GM20000 (cell line): ENCODE measurements at regions not wholly inside any gene's neighbourhood (a gene's known extent, or its start where the extent isn't known, plus 50 kb on each side); places are given as distances from the start of the nearest gene placed in this dataset.

ENCODE experiments used
- DNase-seq: peaks from one replicate; pipeline ENCODE4 v3.0.0; 2012; ENCODE audit warnings: low spot score
- TF ChIP-seq, protein P1 (sequence below): IDR thresholded peaks from 2 replicates; pipeline ENCODE4 v1.5.1; 2012; ENCODE audit warnings: mild to moderate bottlenecking, control low read depth; ENCODE audit errors: extremely low read depth, missing control alignments

DNA sequence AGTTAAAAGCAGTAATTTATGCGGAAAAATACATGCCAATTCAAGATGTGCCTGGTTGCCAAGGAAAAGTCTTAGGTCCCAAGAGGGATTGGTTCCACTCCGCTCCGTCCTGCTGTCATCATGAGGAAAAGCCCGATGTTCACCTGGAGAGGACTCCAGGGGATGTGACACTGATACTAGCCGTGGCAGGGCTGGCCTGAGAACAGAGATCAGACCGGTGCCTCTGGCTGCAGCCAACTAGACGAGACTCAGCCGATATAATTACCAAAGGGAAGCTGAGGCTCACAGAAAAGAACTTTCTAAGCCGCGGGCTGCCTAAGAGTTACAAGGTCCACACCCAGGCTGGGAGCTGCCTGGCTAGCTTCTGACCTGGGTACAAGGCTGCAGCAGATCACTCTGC, 81.3 kb upstream of the UNC5B start:
- TF ChIP-seq, protein P1, sequence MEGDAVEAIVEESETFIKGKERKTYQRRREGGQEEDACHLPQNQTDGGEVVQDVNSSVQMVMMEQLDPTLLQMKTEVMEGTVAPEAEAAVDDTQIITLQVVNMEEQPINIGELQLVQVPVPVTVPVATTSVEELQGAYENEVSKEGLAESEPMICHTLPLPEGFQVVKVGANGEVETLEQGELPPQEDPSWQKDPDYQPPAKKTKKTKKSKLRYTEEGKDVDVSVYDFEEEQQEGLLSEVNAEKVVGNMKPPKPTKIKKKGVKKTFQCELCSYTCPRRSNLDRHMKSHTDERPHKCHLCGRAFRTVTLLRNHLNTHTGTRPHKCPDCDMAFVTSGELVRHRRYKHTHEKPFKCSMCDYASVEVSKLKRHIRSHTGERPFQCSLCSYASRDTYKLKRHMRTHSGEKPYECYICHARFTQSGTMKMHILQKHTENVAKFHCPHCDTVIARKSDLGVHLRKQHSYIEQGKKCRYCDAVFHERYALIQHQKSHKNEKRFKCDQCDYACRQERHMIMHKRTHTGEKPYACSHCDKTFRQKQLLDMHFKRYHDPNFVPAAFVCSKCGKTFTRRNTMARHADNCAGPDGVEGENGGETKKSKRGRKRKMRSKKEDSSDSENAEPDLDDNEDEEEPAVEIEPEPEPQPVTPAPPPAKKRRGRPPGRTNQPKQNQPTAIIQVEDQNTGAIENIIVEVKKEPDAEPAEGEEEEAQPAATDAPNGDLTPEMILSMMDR, result no peak
- DNase-seq, result no peak

DNA sequence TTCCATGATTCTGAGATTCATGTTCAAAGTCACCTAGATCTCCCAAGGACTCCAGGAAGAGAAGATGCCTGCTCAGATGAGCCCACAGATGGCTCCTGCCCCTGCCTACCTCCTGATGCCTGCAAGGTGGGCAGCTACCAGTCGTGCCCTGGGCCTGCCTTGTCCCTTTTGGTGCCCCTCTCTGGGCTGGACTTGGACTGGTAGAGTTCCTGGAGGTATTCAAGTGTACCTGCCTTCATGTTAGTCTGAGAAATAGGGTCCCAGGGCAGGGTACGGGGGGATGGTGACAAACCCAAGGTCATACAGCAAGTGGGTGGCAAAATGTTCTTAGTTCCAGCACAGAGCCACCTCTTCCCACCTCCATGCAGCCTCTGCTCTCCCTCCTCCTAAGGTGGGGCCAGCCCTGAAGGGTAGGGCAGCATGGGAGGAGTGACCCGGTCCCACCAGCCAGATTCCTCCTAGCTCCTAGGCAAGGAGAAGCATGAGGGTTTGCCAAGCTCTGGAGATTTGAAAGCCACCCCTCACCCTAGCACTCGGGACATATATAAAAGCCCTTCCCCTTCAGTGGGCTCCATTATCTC, 80.8 kb upstream of the UNC5B start:
- no peak for DNase-seq
- TF ChIP-seq, protein P1, result no peak

DNA sequence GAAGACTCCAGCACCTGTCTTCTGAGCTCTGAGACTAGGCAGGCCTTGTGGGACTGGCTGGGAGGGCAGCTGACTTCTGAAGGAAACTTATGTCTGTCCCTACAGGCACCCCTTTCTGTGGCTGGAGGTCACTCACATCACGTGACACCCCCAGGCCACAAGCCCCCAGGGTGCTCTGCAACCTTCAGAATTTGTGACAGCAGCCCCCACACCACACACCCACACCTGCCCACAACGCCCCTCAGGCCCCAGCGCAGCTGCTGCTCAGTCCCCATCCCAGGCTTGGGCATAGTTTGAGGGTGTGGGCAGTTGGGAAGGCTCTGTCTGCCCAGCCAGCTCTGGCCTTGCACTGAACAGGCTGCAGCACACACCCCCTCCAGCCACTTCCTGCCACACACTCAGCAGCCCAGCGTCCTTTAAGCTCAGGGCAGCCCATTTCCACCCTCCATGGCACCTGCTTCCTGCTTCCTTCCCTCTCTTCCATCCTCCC, 80.0 kb upstream of the UNC5B start:
- DNase-seq, result no peak
- TF ChIP-seq, protein P1, result no peak

DNA sequence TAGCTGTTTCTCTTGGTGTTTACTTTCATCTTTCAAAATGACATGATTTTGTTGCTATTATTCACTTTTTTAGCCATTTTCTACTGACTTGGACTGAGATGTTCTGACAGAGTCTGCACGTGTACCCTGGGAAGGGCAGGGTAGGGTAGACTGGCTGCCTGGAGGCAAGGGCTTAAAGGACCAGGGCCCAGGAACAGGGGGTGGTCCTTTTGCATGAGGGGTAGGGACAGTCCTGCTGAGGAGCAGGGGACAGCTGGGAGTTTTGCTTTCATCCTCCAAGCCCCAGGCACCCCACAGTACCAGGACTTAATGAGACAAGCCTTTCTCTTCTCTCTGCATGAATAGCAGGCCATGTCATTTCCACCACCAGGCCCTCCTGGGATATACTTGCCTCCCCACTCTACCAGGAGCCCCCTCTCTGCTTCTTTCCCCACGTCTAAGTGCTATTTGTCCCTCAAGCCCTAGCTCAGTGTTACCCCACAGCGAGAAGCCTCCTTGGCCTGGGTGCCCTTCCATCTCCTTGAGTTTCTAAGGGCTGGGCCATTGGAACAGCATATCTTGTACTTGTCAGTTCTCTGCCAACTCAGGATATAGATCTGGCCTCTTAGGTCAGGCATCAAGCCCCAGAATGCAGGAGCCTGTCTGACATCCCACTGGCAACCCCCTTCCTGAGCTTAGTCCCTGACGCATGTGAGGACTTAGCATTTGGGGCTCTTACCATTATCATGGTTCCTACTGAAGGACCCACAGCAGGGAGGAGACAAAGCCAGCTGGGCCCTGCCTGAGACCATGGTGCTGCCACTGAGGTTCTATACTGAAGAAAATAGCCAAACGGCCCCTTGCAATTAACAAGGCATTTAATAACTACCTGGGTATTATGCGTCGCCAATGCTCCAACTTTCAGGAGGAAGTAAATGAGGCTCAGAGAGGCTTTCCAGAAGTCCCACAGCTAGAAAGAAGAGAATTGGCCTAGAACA, 78.4 kb upstream of the UNC5B start:
- DNase-seq, result no peak

DNA sequence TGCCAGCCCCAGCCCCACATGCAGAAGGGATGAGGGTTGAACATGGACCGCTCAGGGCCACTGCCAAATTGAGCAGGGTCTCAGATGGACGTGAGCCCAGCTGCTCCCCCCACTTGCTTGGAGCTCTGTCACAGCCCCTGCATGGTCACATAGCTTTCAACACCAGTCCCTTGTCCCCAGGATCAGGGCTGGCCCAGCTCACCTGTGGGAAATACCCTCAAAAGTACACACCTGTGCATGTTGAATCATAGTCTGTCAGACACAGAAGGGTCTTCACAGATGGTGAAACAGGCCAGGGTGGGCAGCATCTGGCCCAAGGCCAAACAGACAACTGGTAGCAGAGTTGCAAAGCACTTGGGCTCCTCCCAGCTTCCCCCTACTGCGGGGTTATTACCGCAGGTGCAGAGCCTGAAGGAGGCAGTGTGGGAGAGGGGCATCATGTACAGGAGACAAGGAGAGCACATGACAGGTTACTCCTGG, 77.6 kb upstream of the UNC5B start:
- TF ChIP-seq, protein P1, result no peak
- DNase-seq, result no peak

More for the DNA sequence above, 78.4 kb upstream of the UNC5B start:
- TF ChIP-seq, protein P1, result no peak

DNA sequence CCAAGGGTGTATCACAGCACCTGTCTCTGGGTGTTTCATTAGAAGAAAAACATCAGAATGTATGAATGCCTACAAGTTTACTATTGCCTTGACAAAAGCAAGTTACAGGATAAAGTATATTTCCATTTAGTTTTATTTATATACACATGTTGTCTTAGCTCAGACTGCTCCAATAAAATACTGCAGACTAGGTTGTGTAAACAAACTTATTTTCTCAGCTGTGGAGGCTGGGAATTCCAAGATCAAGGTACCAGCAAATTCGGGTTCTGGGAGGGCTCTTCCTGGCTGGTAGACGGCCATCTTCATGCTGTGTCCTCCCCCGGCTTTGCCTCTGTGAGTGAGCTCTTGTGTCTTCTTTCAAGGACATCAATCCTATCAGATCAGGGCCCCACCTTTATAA, 77.1 kb upstream of the UNC5B start:
- no peak for DNase-seq
- TF ChIP-seq, protein P1, result no peak
